ENCODE measurements at regions not wholly inside any gene's neighbourhood (a gene's known extent, or its start where the extent isn't known, plus 50 kb on each side); places are given as distances from the start of the nearest gene placed in this dataset.

GRCh38 chr6:14349507-14349906 is 231.9 kb downstream of the CD83 start:
- H3K27me3 Mint-ChIP-seq: no peaks in the 10 kb centered on the region
- CTCF ChIA-PET (ENCODE audit: partially characterized antibody): no interaction called here

GRCh38 chr6:14350210-14350609 is 232.6 kb downstream of the CD83 start:
- ChIA-PET POLR2A (ENCODE audit: partially characterized antibody) (no interaction called here), CTCF (ENCODE audit: partially characterized antibody) (no interaction called here)
- no peaks in the 10 kb centered on the region for H3K36me3 Mint-ChIP-seq
- Histone ChIP-seq H3K4me1 (ENCODE audit: insufficient read depth, low read length) (no peaks in the 10 kb centered on the region), H3K9me3 (ENCODE audit: control insufficient read depth in 1 of 2, low read length in 2 of 2) (peaks cover 0 to 8% of the 10 kb centered on the region in 2 donors), H3K27ac (ENCODE audit: low read depth, low read length) (no peak overlapping the region), H3K27me3 (ENCODE audit: insufficient read depth, low read length) (no peaks in the 10 kb centered on the region), H3K36me3 (ENCODE audit: insufficient read depth, low read length) (no peaks in the 10 kb centered on the region), H3K4me3 (ENCODE audit: low read length in 2 of 2) (no peak overlapping the region)
- H3K27ac Mint-ChIP-seq: no peak overlapping the region
- intact Hi-C loops (cut with micrococcal nuclease): no loop called here
- no peak for DNase-seq
- no peak overlapping the region for H3K4me3 Mint-ChIP-seq
- H3K9me3 Mint-ChIP-seq: peaks cover 0 to 4% (median 0%) of the 10 kb centered on the region in 8 donors
- H3K27me3 Mint-ChIP-seq: no peaks in the 10 kb centered on the region
- H3K4me1 Mint-ChIP-seq: peaks cover 0 to 3% (median 0%) of the 10 kb centered on the region in 4 donors

More at GRCh38 chr6:14349507-14349906, 231.9 kb downstream of the CD83 start:
- intact Hi-C loops (cut with micrococcal nuclease): no loop called here
- Mint-ChIP-seq H3K9me3 (peaks cover 0 to 4% (median 0%) of the 10 kb centered on the region in 8 donors), H3K36me3 (no peaks in the 10 kb centered on the region), H3K27ac (no peak overlapping the region), H3K4me3 (no peak overlapping the region), H3K4me1 (peaks cover 0 to 1% (median 0%) of the 10 kb centered on the region in 4 donors)
- H3K27me3 ChIP-seq (ENCODE audit: insufficient read depth, low read length): no peaks in the 10 kb centered on the region
- H3K27ac ChIP-seq (ENCODE audit: low read depth, low read length): no peak overlapping the region
- POLR2A ChIA-PET (ENCODE audit: partially characterized antibody): no interaction called here
- no peaks in the 10 kb centered on the region for H3K36me3 ChIP-seq (ENCODE audit: insufficient read depth, low read length)
- H3K4me3 ChIP-seq (ENCODE audit: low read length in 2 of 2): no peak overlapping the region
- peaks cover 0 to 8% of the 10 kb centered on the region in 2 donors for H3K9me3 ChIP-seq (ENCODE audit: control insufficient read depth in 1 of 2, low read length in 2 of 2)
- no peaks in the 10 kb centered on the region for H3K4me1 ChIP-seq (ENCODE audit: insufficient read depth, low read length)
- DNase-seq: no peak

GRCh38 chr6:14353281-14353680 is 235.7 kb downstream of the CD83 start:
- no peak overlapping the region for H3K27ac ChIP-seq (ENCODE audit: low read depth, low read length)
- no peak overlapping the region for H3K4me3 ChIP-seq (ENCODE audit: low read length in 2 of 2)
- intact Hi-C loops (cut with micrococcal nuclease): no loop called here
- POLR2A ChIA-PET (ENCODE audit: partially characterized antibody): no interaction called here
- CTCF ChIA-PET (ENCODE audit: partially characterized antibody): no interaction called here
- no peaks in the 10 kb centered on the region for H3K4me1 ChIP-seq (ENCODE audit: insufficient read depth, low read length)
- peaks cover 0 to 3% (median 0%) of the 10 kb centered on the region in 4 donors for H3K4me1 Mint-ChIP-seq
- no peak overlapping the region for H3K27ac Mint-ChIP-seq
- peaks cover 0 to 8% of the 10 kb centered on the region in 2 donors for H3K9me3 ChIP-seq (ENCODE audit: control insufficient read depth in 1 of 2, low read length in 2 of 2)
- no peak overlapping the region for H3K4me3 Mint-ChIP-seq
- H3K27me3 Mint-ChIP-seq: no peaks in the 10 kb centered on the region
- no peaks in the 10 kb centered on the region for H3K36me3 ChIP-seq (ENCODE audit: insufficient read depth, low read length)
- peaks cover 0 to 5% (median under 1%) of the 10 kb centered on the region in 8 donors for H3K9me3 Mint-ChIP-seq
- no peak for DNase-seq
- no peaks in the 10 kb centered on the region for H3K27me3 ChIP-seq (ENCODE audit: insufficient read depth, low read length)
- H3K36me3 Mint-ChIP-seq: no peaks in the 10 kb centered on the region

GRCh38 chr6:14353798-14354197 is 236.2 kb downstream of the CD83 start:
- no peak for DNase-seq
- H3K4me3 Mint-ChIP-seq: no peak overlapping the region
- POLR2A ChIA-PET (ENCODE audit: partially characterized antibody): no interaction called here

GRCh38 chr6:14354919-14355572 is 237.5 kb downstream of the CD83 start:
- ChIA-PET CTCF (ENCODE audit: partially characterized antibody) (interaction anchor here (1.0 kb wide), 1 partner anchor 17 kb away, joined by 3 read pairs; no protein-coding TSS in a partner anchor), POLR2A (ENCODE audit: partially characterized antibody) (no interaction called here)
- Mint-ChIP-seq H3K36me3 (no peaks in the 10 kb centered on the region), H3K4me1 (peaks cover 0 to 3% (median 0%) of the 10 kb centered on the region in 4 donors), H3K4me3 (no peak overlapping the region), H3K27me3 (peaks cover 0 to 2% of the 10 kb centered on the region in 2 donors), H3K27ac (no peak overlapping the region), H3K9me3 (peaks cover 0 to 5% (median 2%) of the 10 kb centered on the region in 8 donors)
- intact Hi-C loops (cut with micrococcal nuclease): no loop called here
- Histone ChIP-seq H3K27ac (ENCODE audit: low read depth, low read length) (no peak overlapping the region), H3K4me3 (ENCODE audit: low read length in 2 of 2) (no peak overlapping the region), H3K9me3 (ENCODE audit: control insufficient read depth in 1 of 2, low read length in 2 of 2) (peaks cover 0 to 8% of the 10 kb centered on the region in 2 donors), H3K4me1 (ENCODE audit: insufficient read depth, low read length) (no peaks in the 10 kb centered on the region), H3K36me3 (ENCODE audit: insufficient read depth, low read length) (no peaks in the 10 kb centered on the region), H3K27me3 (ENCODE audit: insufficient read depth, low read length) (no peaks in the 10 kb centered on the region)
- no peak for DNase-seq

More at GRCh38 chr6:14353798-14354197, 236.2 kb downstream of the CD83 start:
- no peak overlapping the region for H3K4me3 ChIP-seq (ENCODE audit: low read length in 2 of 2)
- Mint-ChIP-seq H3K27me3 (peaks cover 0 to 2% of the 10 kb centered on the region in 2 donors), H3K4me1 (peaks cover 0 to 3% (median 0%) of the 10 kb centered on the region in 4 donors), H3K36me3 (no peaks in the 10 kb centered on the region), H3K27ac (no peak overlapping the region), H3K9me3 (peaks cover 0 to 5% (median 2%) of the 10 kb centered on the region in 8 donors)
- no peaks in the 10 kb centered on the region for H3K27me3 ChIP-seq (ENCODE audit: insufficient read depth, low read length)
- H3K36me3 ChIP-seq (ENCODE audit: insufficient read depth, low read length): no peaks in the 10 kb centered on the region
- intact Hi-C loops (cut with micrococcal nuclease): no loop called here
- no peak overlapping the region for H3K27ac ChIP-seq (ENCODE audit: low read depth, low read length)
- H3K4me1 ChIP-seq (ENCODE audit: insufficient read depth, low read length): no peaks in the 10 kb centered on the region
- CTCF ChIA-PET (ENCODE audit: partially characterized antibody): no interaction called here
- peaks cover 0 to 8% of the 10 kb centered on the region in 2 donors for H3K9me3 ChIP-seq (ENCODE audit: control insufficient read depth in 1 of 2, low read length in 2 of 2)

GRCh38 chr6:14359438-14359837 is 241.9 kb downstream of the CD83 start:
- no peak overlapping the region for H3K27ac Mint-ChIP-seq

GRCh38 chr6:14360565-14360964 is 243.0 kb downstream of the CD83 start:
- Histone ChIP-seq H3K4me1 (ENCODE audit: insufficient read depth, low read length) (no peaks in the 10 kb centered on the region), H3K27me3 (ENCODE audit: insufficient read depth, low read length) (no peaks in the 10 kb centered on the region), H3K36me3 (ENCODE audit: insufficient read depth, low read length) (no peaks in the 10 kb centered on the region), H3K9me3 (ENCODE audit: control insufficient read depth in 1 of 2, low read length in 2 of 2) (no peaks in the 10 kb centered on the region), H3K27ac (ENCODE audit: low read depth, low read length) (no peak overlapping the region), H3K4me3 (ENCODE audit: low read length in 2 of 2) (no peak overlapping the region)
- intact Hi-C loops (cut with micrococcal nuclease): no loop called here
- H3K27me3 Mint-ChIP-seq: peaks cover 1 to 2% of the 10 kb centered on the region in 2 donors
- H3K4me3 Mint-ChIP-seq: no peak overlapping the region
- no peak overlapping the region for H3K27ac Mint-ChIP-seq
- peaks cover 0 to 2% (median 0%) of the 10 kb centered on the region in 8 donors for H3K9me3 Mint-ChIP-seq
- DNase-seq: no peak
- no peaks in the 10 kb centered on the region for H3K4me1 Mint-ChIP-seq
- ChIA-PET CTCF (ENCODE audit: partially characterized antibody) (no interaction called here), POLR2A (ENCODE audit: partially characterized antibody) (no interaction called here)
- H3K36me3 Mint-ChIP-seq: no peaks in the 10 kb centered on the region

More at GRCh38 chr6:14359438-14359837, 241.9 kb downstream of the CD83 start:
- no peaks in the 10 kb centered on the region for H3K36me3 Mint-ChIP-seq
- peaks cover 1 to 2% of the 10 kb centered on the region in 2 donors for H3K27me3 Mint-ChIP-seq
- no peaks in the 10 kb centered on the region for H3K4me1 ChIP-seq (ENCODE audit: insufficient read depth, low read length)
- no peaks in the 10 kb centered on the region for H3K27me3 ChIP-seq (ENCODE audit: insufficient read depth, low read length)
- POLR2A ChIA-PET (ENCODE audit: partially characterized antibody): no interaction called here
- no peak overlapping the region for H3K27ac ChIP-seq (ENCODE audit: low read depth, low read length)
- H3K4me3 Mint-ChIP-seq: no peak overlapping the region
- H3K9me3 Mint-ChIP-seq: peaks cover 0 to 2% (median 0%) of the 10 kb centered on the region in 8 donors
- H3K9me3 ChIP-seq (ENCODE audit: control insufficient read depth in 1 of 2, low read length in 2 of 2): no peaks in the 10 kb centered on the region
- intact Hi-C loops (cut with micrococcal nuclease): no loop called here
- H3K4me1 Mint-ChIP-seq: peaks cover 0 to 2% (median 0%) of the 10 kb centered on the region in 4 donors
- H3K36me3 ChIP-seq (ENCODE audit: insufficient read depth, low read length): no peaks in the 10 kb centered on the region
- no peak for DNase-seq
- CTCF ChIA-PET (ENCODE audit: partially characterized antibody): interaction anchor here (0.5 kb wide), 1 partner anchor 1186 kb away, joined by 3 read pairs; no protein-coding TSS in a partner anchor
- H3K4me3 ChIP-seq (ENCODE audit: low read length in 2 of 2): no peak overlapping the region
